ENCODE measurements at regions not wholly inside any gene's neighbourhood (a gene's known extent, or its start where the extent isn't known, plus 50 kb on each side); places are given as distances from the start of the nearest gene placed in this dataset.

- H3F3A ChIP-seq (ENCODE audit: insufficient read depth, low read length, poor library complexity, severe bottlenecking), result no peaks in the 10 kb centered on the region
- no peaks in the 10 kb centered on the region for H3K27me3 ChIP-seq (ENCODE audit: insufficient read depth, low read depth, low read length)
- no peaks in the 10 kb centered on the region for H3K36me3 ChIP-seq (ENCODE audit: insufficient read depth, low read length)
- no peak overlapping the region for H3K4me3 ChIP-seq (ENCODE audit: low read length)
- H3K79me2 ChIP-seq (replicated peaks; ENCODE audit: insufficient read depth, low read length), result no peaks in the 10 kb centered on the region
- H3K9ac ChIP-seq (ENCODE audit: low read length), result no peak overlapping the region
- TF ChIP-seq MXI1 (conservative IDR thresholded peaks at IDR 0.05; ENCODE audit: poor library complexity, severe bottlenecking) (no peak), RAD21 (conservative IDR thresholded peaks at IDR 0.05) (no peak), SMC3 (conservative IDR thresholded peaks at IDR 0.05; ENCODE audit: poor library complexity) (no peak), EZH2 (IDR thresholded peaks at IDR 0.05; ENCODE audit: borderline replicate concordance, insufficient read depth, low read length, poor library complexity, severe bottlenecking) (no peak), TAF1 (IDR thresholded peaks at IDR 0.05; ENCODE audit: low read depth) (no peak), POLR2AphosphoS5 (IDR thresholded peaks at IDR 0.05) (no peak), CTCF (IDR thresholded peaks at IDR 0.05; ENCODE audit: poor library complexity, severe bottlenecking) (no peak), EP300 (conservative IDR thresholded peaks at IDR 0.05; ENCODE audit: poor library complexity, severe bottlenecking) (no peak), REST (IDR thresholded peaks at IDR 0.05; ENCODE audit: borderline replicate concordance) (no peak)
- no peaks in the 10 kb centered on the region for H3K9me2 ChIP-seq (ENCODE audit: insufficient read depth, low read length)
- H3K4me2 ChIP-seq (ENCODE audit: low read length), result no peak overlapping the region
- H2AFZ ChIP-seq (ENCODE audit: low read depth, low read length), result no peak overlapping the region
- H3K27ac ChIP-seq (ENCODE audit: low read length), result no peak overlapping the region
- H3K9me3 ChIP-seq (ENCODE audit: low read length), result no peaks in the 10 kb centered on the region
- no peaks in the 10 kb centered on the region for H4K20me1 ChIP-seq (ENCODE audit: insufficient read depth)
Measured at GRCh38 chr3:148092624-148093347, 604.9 kb upstream of the AGTR1 start.

- Histone ChIP-seq H3K4me3 (ENCODE audit: low read length) (no peak overlapping the region), H4K20me1 (ENCODE audit: insufficient read depth) (no peaks in the 10 kb centered on the region), H3K9ac (ENCODE audit: low read length) (no peak overlapping the region), H3K27me3 (ENCODE audit: insufficient read depth, low read depth, low read length) (no peaks in the 10 kb centered on the region), H3K9me2 (ENCODE audit: insufficient read depth, low read length) (no peaks in the 10 kb centered on the region), H3K4me2 (ENCODE audit: low read length) (no peak overlapping the region), H3K36me3 (ENCODE audit: insufficient read depth, low read length) (no peaks in the 10 kb centered on the region), H3F3A (ENCODE audit: insufficient read depth, low read length, poor library complexity, severe bottlenecking) (no peaks in the 10 kb centered on the region), H2AFZ (ENCODE audit: low read depth, low read length) (no peak overlapping the region), H3K79me2 (replicated peaks; ENCODE audit: insufficient read depth, low read length) (no peaks in the 10 kb centered on the region), H3K27ac (ENCODE audit: low read length) (no peak overlapping the region), H3K9me3 (ENCODE audit: low read length) (no peaks in the 10 kb centered on the region)
- TF ChIP-seq MXI1 (conservative IDR thresholded peaks at IDR 0.05; ENCODE audit: poor library complexity, severe bottlenecking) (no peak), EP300 (conservative IDR thresholded peaks at IDR 0.05; ENCODE audit: poor library complexity, severe bottlenecking) (no peak), EZH2 (IDR thresholded peaks at IDR 0.05; ENCODE audit: borderline replicate concordance, insufficient read depth, low read length, poor library complexity, severe bottlenecking) (no peak), POLR2AphosphoS5 (IDR thresholded peaks at IDR 0.05) (no peak), RAD21 (conservative IDR thresholded peaks at IDR 0.05) (no peak), CTCF (IDR thresholded peaks at IDR 0.05; ENCODE audit: poor library complexity, severe bottlenecking) (no peak), REST (IDR thresholded peaks at IDR 0.05; ENCODE audit: borderline replicate concordance) (no peak)
Measured at GRCh38 chr3:148093753-148094152, 604.0 kb upstream of the AGTR1 start.
